Kidney capillary endothelial cell (primary cell): ENCODE measurements at regions not wholly inside any gene's neighbourhood (a gene's known extent, or its start where the extent isn't known, plus 50 kb on each side); places are given as distances from the start of the nearest gene placed in this dataset.
"Not testable (repeated sequence)": the region's sequence is repeated elsewhere in the genome, so short reads cannot be mapped to it uniquely, and the experiment has no call there.

Source experiments
- DNase-seq: peaks from one replicate; pipeline ENCODE4 v3.0.0-alpha.2; 2018; ENCODE audit warnings: low spot score

GRCh38 chr12:89227774-89228173, 124.5 kb downstream of the DUSP6 start:
- DNase-seq = no peak

- peak; percentile 65 for DNase-seq
Measured at GRCh38 chr12:89225808-89226411, 126.4 kb downstream of the DUSP6 start.

- peak; percentile 96 for DNase-seq
Measured at GRCh38 chr12:89225401-89225800, 126.9 kb downstream of the DUSP6 start.

GRCh38 chr12:89222580-89222979, 129.7 kb downstream of the DUSP6 start:
- DNase-seq = not testable (repeated sequence)

GRCh38 chr12:89217472-89217871, 134.8 kb downstream of the DUSP6 start:
- DNase-seq = no peak

- DNase-seq = no peak
Measured at GRCh38 chr12:89216211-89216952, 135.9 kb downstream of the DUSP6 start.

GRCh38 chr12:89215196-89215595, 137.1 kb downstream of the DUSP6 start:
- DNase-seq = no peak

GRCh38 chr12:89213747-89214146, 138.6 kb downstream of the DUSP6 start:
- DNase-seq = no peak

GRCh38 chr12:89213139-89213538, 139.2 kb downstream of the DUSP6 start:
- no peak for DNase-seq

GRCh38 chr12:89212339-89212771, 139.9 kb downstream of the DUSP6 start:
- peak; percentile 88 for DNase-seq

GRCh38 chr12:89211456-89211855, 140.8 kb downstream of the DUSP6 start:
- no peak for DNase-seq

- DNase-seq = no peak
Measured at GRCh38 chr12:89210277-89210676, 142.0 kb downstream of the DUSP6 start.

GRCh38 chr12:89208661-89209096, 143.6 kb downstream of the DUSP6 start:
- no peak for DNase-seq

GRCh38 chr12:89206390-89206789, 145.9 kb downstream of the DUSP6 start:
- DNase-seq = no peak

- DNase-seq = no peak
Measured at GRCh38 chr12:89205517-89205916, 146.8 kb downstream of the DUSP6 start.

- DNase-seq = no peak
Measured at GRCh38 chr12:89203144-89203543, 149.2 kb downstream of the DUSP6 start.

- DNase-seq = no peak
Measured at GRCh38 chr12:89200217-89200616, 152.1 kb downstream of the DUSP6 start.

- no peak for DNase-seq
Measured at GRCh38 chr12:89195470-89195869, 156.8 kb downstream of the DUSP6 start.

GRCh38 chr12:89194683-89195082, 157.6 kb downstream of the DUSP6 start:
- DNase-seq = no peak

GRCh38 chr12:89192429-89192828, 159.9 kb downstream of the DUSP6 start:
- DNase-seq = no peak

- DNase-seq = not testable (repeated sequence)
Measured at GRCh38 chr12:89191597-89191996, 160.7 kb downstream of the DUSP6 start.

- DNase-seq = no peak
Measured at GRCh38 chr12:89189448-89189847, 162.9 kb downstream of the DUSP6 start.

- DNase-seq = no peak
Measured at GRCh38 chr12:89187507-89187906, 164.8 kb downstream of the DUSP6 start.

- DNase-seq = no peak
Measured at GRCh38 chr12:89185889-89186288, 166.4 kb downstream of the DUSP6 start.
